H9 (cell line): ENCODE measurements at regions not wholly inside any gene's neighbourhood (a gene's known extent, or its start where the extent isn't known, plus 50 kb on each side); places are given as distances from the start of the nearest gene placed in this dataset.

Experiments used
- DNase-seq: peaks from one replicate; pipeline ENCODE4 v3.0.0-alpha.2; 2017
- H2AFZ ChIP-seq: one replicate; pipeline ENCODE4 v1.6.1; 2013; ENCODE audit warnings: mild to moderate bottlenecking, low read length, control low read depth, moderate library complexity
- H2AK5ac ChIP-seq: 2 replicates; pipeline ENCODE4 v1.6.1; 2013; ENCODE audit warnings: low read length, control low read depth, mixed read lengths; ENCODE audit not compliant: insufficient read length
- H2BK120ac ChIP-seq: one replicate; pipeline ENCODE4 v1.6.1; 2013; ENCODE audit warnings: low read depth, mild to moderate bottlenecking, low read length, control low read depth, inconsistent platforms; ENCODE audit not compliant: poor library complexity, severe bottlenecking
- H2BK12ac ChIP-seq: 2 replicates; pipeline ENCODE4 v1.6.1; 2013; ENCODE audit warnings: low read length, control low read depth, mixed read lengths, low read depth; ENCODE audit not compliant: insufficient read length
- H2BK15ac ChIP-seq: 2 replicates; pipeline ENCODE4 v1.6.1; 2013; ENCODE audit warnings: low read depth, low read length, control low read depth
- H2BK20ac ChIP-seq: one replicate; pipeline ENCODE4 v1.6.1; 2013; ENCODE audit warnings: low read depth, mild to moderate bottlenecking, low read length, control low read depth, inconsistent platforms; ENCODE audit not compliant: poor library complexity, severe bottlenecking
- H2BK5ac ChIP-seq: 2 replicates; pipeline ENCODE4 v1.6.1; 2013; ENCODE audit warnings: low read length, control low read depth, mixed read lengths; ENCODE audit not compliant: insufficient read length
- H3K14ac ChIP-seq: 2 replicates; pipeline ENCODE4 v1.6.1; 2013; ENCODE audit warnings: low read length, control low read depth; ENCODE audit not compliant: insufficient read depth
- H3K18ac ChIP-seq: 2 replicates; pipeline ENCODE4 v1.6.1; 2013; ENCODE audit warnings: low read depth, mild to moderate bottlenecking, mixed read lengths, low read length, control low read depth; ENCODE audit not compliant: insufficient read length
- H3K23ac ChIP-seq: 2 replicates; pipeline ENCODE4 v1.6.1; 2013; ENCODE audit warnings: low read length, control low read depth, mixed read lengths, low read depth; ENCODE audit not compliant: insufficient read length
- H3K23me2 ChIP-seq: 2 replicates; pipeline ENCODE4 v1.6.1; 2013; ENCODE audit warnings: low read depth, mild to moderate bottlenecking, mixed read lengths, low read length, control low read depth; ENCODE audit not compliant: insufficient read length, poor library complexity, severe bottlenecking
- H3K27ac ChIP-seq: 2 replicates; pipeline ENCODE4 v1.5.1; 2013; ENCODE audit warnings: low read length, control low read depth, mixed read lengths, low read depth; ENCODE audit not compliant: insufficient read length
- H3K27me3 ChIP-seq: 2 replicates; pipeline ENCODE4 v1.6.1; 2013; ENCODE audit warnings: low read length, control low read depth, inconsistent platforms; ENCODE audit not compliant: insufficient read depth
- H3K4ac ChIP-seq: 2 replicates; pipeline ENCODE4 v1.6.1; 2013; ENCODE audit warnings: low read depth, mild to moderate bottlenecking, control low read depth, inconsistent platforms, low read length, moderate library complexity
- H3K4me1 ChIP-seq: 2 replicates; pipeline ENCODE4 v1.6.1; 2013; ENCODE audit warnings: low read length, control low read depth, inconsistent platforms; ENCODE audit not compliant: insufficient read depth
- H3K4me2 ChIP-seq: 2 replicates; pipeline ENCODE4 v1.6.1; 2013; ENCODE audit warnings: low read length, control low read depth, mixed read lengths; ENCODE audit not compliant: insufficient read length, insufficient read depth
- H3K56ac ChIP-seq: 2 replicates; pipeline ENCODE4 v1.6.1; 2013; ENCODE audit warnings: low read depth, mild to moderate bottlenecking, mixed read lengths, low read length, control low read depth; ENCODE audit not compliant: insufficient read length
- H3K79me1 ChIP-seq: 2 replicates; pipeline ENCODE4 v1.6.1; 2013; ENCODE audit warnings: low read depth, mild to moderate bottlenecking, moderate library complexity, low read length, control low read depth, inconsistent platforms; ENCODE audit not compliant: insufficient read depth, poor library complexity, severe bottlenecking
- H3K79me2 ChIP-seq: 2 replicates; pipeline ENCODE4 v1.6.1; 2013; ENCODE audit warnings: low read length, control low read depth, inconsistent platforms; ENCODE audit not compliant: insufficient read depth
- H3K9ac ChIP-seq: 2 replicates; pipeline ENCODE4 v1.6.1; 2013; ENCODE audit warnings: low read length, control low read depth, mixed read lengths; ENCODE audit not compliant: insufficient read length; ENCODE audit errors: extremely low read depth
- H3K9me3 ChIP-seq: one replicate; pipeline ENCODE4 v1.6.1; 2013; ENCODE audit warnings: low read depth, low read length, inconsistent platforms; ENCODE audit not compliant: control insufficient read depth
- H3T11ph ChIP-seq: one replicate; pipeline ENCODE4 v1.6.1; 2013; ENCODE audit warnings: mild to moderate bottlenecking, low read length, control low read depth, inconsistent platforms
- H4K20me1 ChIP-seq: one replicate; pipeline ENCODE4 v1.6.1; 2013; ENCODE audit not compliant: control insufficient read depth, insufficient read length, insufficient read depth
- H4K5ac ChIP-seq: 2 replicates; pipeline ENCODE4 v1.6.1; 2013; ENCODE audit warnings: low read depth, mild to moderate bottlenecking, mixed read lengths, low read length, control low read depth; ENCODE audit not compliant: insufficient read length
- H4K8ac ChIP-seq: replicated peaks from 2 replicates; pipeline ENCODE4 v1.6.1; 2013; ENCODE audit warnings: low read length, control low read depth, mixed read lengths, low read depth; ENCODE audit not compliant: insufficient read length
- H4K91ac ChIP-seq: 2 replicates; pipeline ENCODE4 v1.6.1; 2013; ENCODE audit warnings: low read depth, mild to moderate bottlenecking, moderate library complexity, mixed read lengths, low read length, control low read depth; ENCODE audit not compliant: insufficient read length
- H3K27ac Mint-ChIP-seq, 3 experiments: 2 replicates in 2 of 3; 3 replicates in 1 of 3; pipeline ENCODE4 v1.8.0; 2020 to 2021; ENCODE audit warnings: mixed read lengths in 3 of 3, mild to moderate bottlenecking in 1 of 3, moderate library complexity in 1 of 3
- H3K27me3 Mint-ChIP-seq: 2 replicates; pipeline ENCODE4 v1.8.0; 2021; ENCODE audit warnings: low read depth, mild to moderate bottlenecking, moderate library complexity, mixed read lengths
- H3K36me3 Mint-ChIP-seq, 3 experiments: 2 replicates in 2 of 3; 3 replicates in 1 of 3; pipeline ENCODE4 v1.8.0; 2020 to 2021; ENCODE audit warnings: low read depth in 3 of 3, mixed read lengths in 3 of 3; ENCODE audit not compliant: insufficient read depth in 1 of 3
- H3K4me1 Mint-ChIP-seq, 2 experiments: 2 replicates each; pipeline ENCODE4 v1.8.0; 2020; ENCODE audit warnings: mixed read lengths in 2 of 2
- H3K4me3 Mint-ChIP-seq, 2 experiments: 2 replicates in 1 of 2; 3 replicates in 1 of 2; pipeline ENCODE4 v1.8.0; 2020 to 2021; ENCODE audit warnings: mild to moderate bottlenecking in 2 of 2, mixed read lengths in 2 of 2, moderate library complexity in 1 of 2
- H3K9me3 Mint-ChIP-seq, 2 experiments: 2 replicates in 1 of 2; 3 replicates in 1 of 2; pipeline ENCODE4 v1.8.0; 2020; ENCODE audit warnings: mild to moderate bottlenecking in 2 of 2, mixed read lengths in 2 of 2, moderate library complexity in 1 of 2
- CTCF ChIP-seq: fragments of 200-600 bp; sonication (generic); conservative IDR thresholded peaks from 3 replicates; pipeline ENCODE4 v1.8.0; 2021; ENCODE audit warnings: antibody characterized with exemption, mild to moderate bottlenecking
- WGBS: extraction: QIAGEN DNeasy Blood & Tissue Kit; methylation state at CpG from one replicate; pipeline ENCODE4 v1.1.7; 2013; ENCODE audit warnings: missing lambda C conversion rate, low lambda C conversion rate, mixed read lengths; ENCODE audit not compliant: insufficient read length; ENCODE audit errors: extremely low coverage; 5-methylcytosine and 5-hydroxymethylcytosine counted together

- H2BK120ac ChIP-seq = no peak overlapping the region
- no peak for TF ChIP-seq CTCF
- H3K23me2 ChIP-seq = no peaks in the 10 kb centered on the region
- no peak overlapping the region for H4K5ac ChIP-seq
- no peak overlapping the region for H4K91ac ChIP-seq
- no peaks in the 10 kb centered on the region for H4K20me1 ChIP-seq
- no peak overlapping the region for H3K4ac ChIP-seq
- 0 out of 2 replicates have a peak overlapping the region, but pooled peaks have one; percentile 22 for H3K14ac ChIP-seq
- Mint-ChIP-seq H3K36me3 (no peaks in the 10 kb centered on the region; a peak in 1 of 7 replicates), H3K9me3 (peaks cover 4% of the 10 kb centered on the region in 2 experiments; a peak in 3 of 5 replicates), H3K4me1 (0 out of 4 replicates have a peak, but pooled peaks cover 0 to 3% of the 10 kb centered on the region in 2 experiments), H3K4me3 (no peak overlapping the region), H3K27me3 (peaks cover 1% of the 10 kb centered on the region; the same call in 1 of the 2 replicates), H3K27ac (no peak overlapping the region)
- no peak overlapping the region for H3K23ac ChIP-seq
- no peaks in the 10 kb centered on the region for H3K79me2 ChIP-seq
- DNase-seq = no peak
- H2BK15ac ChIP-seq = no peak overlapping the region
- H3K56ac ChIP-seq = no peak overlapping the region
- H3K4me1 ChIP-seq = no peaks in the 10 kb centered on the region
- no peak overlapping the region for H2BK20ac ChIP-seq
- H3K9me3 ChIP-seq = no peaks in the 10 kb centered on the region
- H2AK5ac ChIP-seq = no peak overlapping the region
- H4K8ac ChIP-seq = no peak overlapping the region
- no peak overlapping the region for H2AFZ ChIP-seq
- H2BK12ac ChIP-seq = no peak overlapping the region
- H3T11ph ChIP-seq = no peak overlapping the region
- H3K27me3 ChIP-seq = no peaks in the 10 kb centered on the region
- no peak overlapping the region for H2BK5ac ChIP-seq
- no peak overlapping the region for H3K4me2 ChIP-seq
- H3K18ac ChIP-seq = no peak overlapping the region
- no peak overlapping the region for H3K9ac ChIP-seq
- H3K79me1 ChIP-seq = no peaks in the 10 kb centered on the region
- WGBS = no CpG with 5 or more reads among the region's 18 CpGs
- H3K27ac ChIP-seq = no peak overlapping the region
Observed at GRCh38 chr22:49094858-49095257, 732.8 kb downstream of the BRD1 start.
